GM19351 (cell line): ENCODE measurements at regions not wholly inside any gene's neighbourhood (a gene's known extent, or its start where the extent isn't known, plus 50 kb on each side); places are given as distances from the start of the nearest gene placed in this dataset.

Experiments
- ATAC-seq: cut with Tn5 transposase; IDR thresholded peaks from one replicate; pipeline ENCODE4 v1.9.1; 2021; ENCODE audit warnings: mild to moderate bottlenecking, moderate library complexity; ENCODE audit not compliant: unreplicated experiment

DNA sequence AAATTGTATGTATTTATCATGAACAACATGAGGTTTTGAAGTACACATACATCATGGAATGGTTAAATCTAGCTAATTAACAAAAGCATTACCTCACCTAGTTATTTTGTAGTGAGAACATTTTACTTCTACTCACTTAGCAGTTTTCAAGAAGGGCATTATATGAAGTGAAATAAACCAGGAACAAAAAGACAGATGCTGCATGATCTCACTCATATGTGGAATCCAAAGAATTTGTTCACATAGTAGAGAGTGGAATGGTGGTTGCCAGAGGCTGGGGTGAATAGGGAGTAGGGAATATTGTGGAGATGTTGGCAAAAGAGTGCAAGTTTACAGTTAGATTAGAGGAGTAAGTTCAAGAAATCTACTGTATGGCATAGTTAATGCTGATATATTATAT, 292.0 kb downstream of the ASXL3 start:
- no peak for ATAC-seq

DNA sequence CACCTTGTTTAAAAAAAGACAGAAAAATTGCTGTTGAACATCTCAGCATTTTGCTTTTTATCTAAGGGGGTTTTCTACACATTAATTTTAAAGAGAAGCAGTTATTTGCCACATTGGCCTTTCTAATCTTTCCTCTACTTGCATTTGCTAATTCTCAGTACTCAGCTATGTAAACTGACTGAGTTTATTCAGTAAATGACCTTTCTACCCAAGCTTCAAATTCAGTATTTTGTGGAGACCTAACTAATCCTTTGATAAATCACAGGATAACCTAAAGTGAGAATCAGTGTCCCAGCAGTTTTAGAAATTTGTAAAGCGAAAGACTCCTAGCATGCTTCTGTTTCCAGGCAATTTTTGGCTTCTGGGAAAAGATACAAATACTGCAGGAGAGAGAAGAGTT, 288.4 kb downstream of the ASXL3 start:
- ATAC-seq: no peak

DNA sequence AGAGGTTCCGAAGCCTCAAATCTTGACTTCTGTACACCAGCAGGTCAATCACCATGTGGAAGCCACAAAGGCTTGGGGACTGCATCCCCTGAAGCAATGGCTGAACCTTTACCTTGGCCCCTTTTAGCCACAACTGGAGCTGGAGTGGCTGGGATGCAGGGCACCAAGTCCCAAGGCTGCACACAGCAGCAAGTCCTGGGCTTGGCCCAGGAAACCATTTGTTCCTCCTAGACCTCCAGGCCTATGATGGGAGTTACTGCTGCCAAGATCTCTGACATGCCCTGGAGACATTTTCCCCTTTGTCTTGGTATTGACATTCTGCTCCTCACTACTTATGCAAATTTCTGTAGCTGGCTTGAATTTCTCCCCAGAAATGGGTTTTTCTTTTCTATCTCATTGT, 285.9 kb downstream of the ASXL3 start:
- no peak for ATAC-seq

DNA sequence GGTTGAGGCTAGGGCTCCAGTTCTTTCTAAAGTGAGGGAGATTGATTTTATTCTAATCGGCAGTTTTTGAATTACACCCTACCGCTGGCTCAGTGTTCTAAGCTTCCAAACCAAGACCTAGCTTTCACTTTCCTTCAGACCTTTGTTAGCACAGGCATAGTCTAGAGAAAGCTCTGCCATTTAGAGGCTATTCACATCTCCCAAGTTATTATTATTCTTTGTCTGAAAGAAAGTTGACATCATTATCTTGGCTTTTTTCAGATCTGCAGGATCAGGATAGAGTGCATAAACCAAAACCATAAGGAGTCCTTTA, 276.8 kb downstream of the ASXL3 start:
- no peak for ATAC-seq

DNA sequence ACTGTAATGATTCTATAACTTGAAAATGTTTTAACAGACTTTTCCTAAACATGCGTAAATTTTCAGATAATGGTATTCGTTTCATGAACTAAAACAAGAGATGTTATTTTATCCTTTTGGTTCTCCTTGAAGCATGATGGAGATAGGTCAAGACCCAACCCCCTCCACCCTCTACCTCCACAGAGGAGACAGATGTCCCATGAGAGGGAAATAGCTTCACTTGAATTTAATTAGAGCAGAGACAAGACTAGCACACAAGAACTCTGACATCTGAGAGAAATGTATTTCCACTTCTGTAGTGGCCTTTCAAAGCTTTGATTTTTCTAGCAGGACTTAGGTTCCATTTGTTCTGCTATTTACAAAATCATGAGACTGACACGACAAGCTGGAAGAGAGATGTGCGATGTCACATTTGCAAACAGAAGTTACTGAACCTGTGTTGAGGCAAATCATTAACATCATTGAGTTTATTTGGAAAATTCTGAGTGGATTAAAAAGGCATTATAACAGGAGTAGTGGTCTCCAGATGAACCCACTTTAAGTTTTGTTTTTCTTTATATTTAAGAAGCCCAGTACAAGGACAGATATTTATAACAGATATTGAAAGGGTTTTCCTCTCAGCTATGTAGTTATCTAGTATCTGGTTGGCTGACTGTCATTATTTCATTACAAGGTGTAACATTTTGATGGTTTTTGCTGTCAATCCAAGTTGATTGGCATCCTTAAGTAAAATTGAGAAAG, 276.2 kb downstream of the ASXL3 start:
- ATAC-seq: no peak

DNA sequence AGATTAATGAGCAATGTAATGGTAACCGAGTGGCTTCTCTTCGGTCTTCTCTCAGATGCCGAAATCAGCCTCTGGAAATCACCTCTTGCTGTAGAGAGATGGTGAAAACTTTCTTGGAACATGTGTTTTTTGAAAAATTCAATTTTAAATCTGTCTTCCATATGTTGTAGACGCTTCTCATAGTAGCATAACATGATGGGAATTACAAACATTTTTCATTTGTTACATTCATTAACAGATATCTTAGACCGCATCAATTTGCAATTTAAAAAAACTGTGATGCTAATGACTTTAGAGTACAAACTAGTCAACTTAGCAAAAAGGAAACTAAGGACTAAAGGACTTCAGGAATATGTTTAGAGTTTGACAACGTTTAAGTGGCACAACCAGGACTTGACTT, 275.2 kb downstream of the ASXL3 start:
- ATAC-seq: no peak

DNA sequence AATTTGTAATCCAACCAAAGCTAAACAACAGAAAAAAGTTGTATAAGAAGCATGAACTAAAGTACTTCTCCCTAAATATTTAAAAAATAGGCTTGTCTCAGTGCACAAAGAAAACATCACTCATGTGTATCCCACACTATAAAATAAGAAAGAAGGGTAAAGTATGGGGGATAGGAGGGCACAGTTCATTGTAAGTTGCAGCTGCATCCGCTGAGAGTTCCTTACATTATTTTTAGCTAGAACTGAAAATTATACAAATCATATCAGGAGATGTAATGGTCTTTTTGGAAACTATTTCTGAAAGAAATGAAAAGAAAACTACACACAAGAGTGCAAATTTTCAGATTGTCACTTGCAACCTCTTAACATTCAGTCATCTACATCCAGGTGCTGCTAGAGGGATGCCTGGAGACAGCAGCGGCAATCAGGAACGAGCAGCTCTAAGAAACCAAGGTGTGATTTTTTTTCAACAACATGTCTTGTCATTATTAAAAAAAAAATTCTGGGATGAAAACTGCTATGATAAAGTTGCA, 273.6 kb downstream of the ASXL3 start:
- no peak for ATAC-seq

DNA sequence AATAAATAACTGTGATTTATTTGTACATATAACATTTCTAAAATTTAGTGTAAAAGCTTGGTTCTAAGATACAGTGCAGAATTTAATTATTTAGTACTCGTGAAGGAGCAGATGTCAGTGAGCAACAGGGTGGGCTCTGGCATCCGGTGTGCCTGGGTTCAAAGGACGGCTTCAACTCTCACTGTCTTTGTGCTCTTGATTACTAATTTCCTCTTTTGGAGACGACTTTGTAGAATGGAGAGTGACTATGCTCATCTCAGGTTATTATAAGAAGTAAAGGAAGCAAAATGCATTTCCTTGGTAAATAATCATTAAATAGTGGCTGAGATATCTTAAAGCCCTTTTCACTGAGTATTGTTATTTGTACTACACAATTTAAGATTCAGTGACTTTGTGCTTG, 271.7 kb downstream of the ASXL3 start:
- no peak for ATAC-seq

DNA sequence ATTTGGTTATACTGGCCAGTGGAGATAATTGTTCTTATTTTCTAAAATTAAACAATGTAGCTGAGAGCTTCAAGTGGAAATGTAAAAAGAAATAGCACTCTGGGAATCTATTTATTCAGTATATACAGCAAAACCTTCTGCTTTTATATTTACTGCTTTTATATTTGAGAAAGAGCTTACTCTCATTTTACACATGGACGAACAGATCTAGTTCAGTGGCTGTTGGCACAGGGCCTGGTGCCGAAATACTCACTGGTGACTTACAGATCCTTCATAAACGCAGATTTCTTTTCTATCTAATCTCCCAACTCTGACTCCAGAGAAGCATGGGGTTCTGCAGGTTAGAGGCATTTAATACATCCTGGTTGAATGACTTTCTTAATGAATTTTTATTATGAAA, 266.2 kb downstream of the ASXL3 start:
- ATAC-seq: no peak

DNA sequence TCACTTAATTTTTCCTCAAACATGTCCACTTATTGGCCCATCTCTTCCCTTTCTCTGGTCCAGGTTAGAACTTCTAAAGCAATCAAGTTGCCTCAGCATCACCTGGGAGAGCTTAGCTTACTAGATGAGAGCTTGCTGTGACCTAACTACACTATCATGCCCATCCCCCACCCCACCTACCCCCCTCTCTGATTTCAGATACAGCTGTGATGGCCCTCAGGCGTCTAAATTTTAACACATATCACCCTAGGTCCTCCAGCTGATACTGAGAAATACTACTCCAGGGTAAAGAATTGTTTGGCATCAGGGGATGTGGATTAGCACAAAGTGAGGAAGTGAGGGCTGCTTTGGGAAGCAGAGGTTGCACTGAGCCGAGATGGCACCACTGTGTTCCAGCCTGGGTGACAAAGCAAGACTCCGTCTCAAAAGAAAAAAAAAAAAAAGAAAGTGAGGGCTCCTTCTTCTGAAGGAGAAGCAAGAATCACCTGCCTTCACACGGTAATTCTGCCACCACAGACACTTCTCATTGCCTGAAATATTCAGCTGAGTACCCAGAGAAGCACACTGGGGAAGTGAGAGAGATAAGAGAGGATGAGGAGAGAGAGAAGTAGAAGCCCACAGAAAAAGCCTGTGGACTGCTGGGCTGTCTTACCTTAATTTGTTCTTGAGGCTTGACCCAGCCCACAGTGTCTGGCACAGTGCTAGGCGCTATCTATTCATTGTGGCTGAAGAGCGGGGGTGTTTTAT, 263.4 kb downstream of the ASXL3 start:
- ATAC-seq: no peak

DNA sequence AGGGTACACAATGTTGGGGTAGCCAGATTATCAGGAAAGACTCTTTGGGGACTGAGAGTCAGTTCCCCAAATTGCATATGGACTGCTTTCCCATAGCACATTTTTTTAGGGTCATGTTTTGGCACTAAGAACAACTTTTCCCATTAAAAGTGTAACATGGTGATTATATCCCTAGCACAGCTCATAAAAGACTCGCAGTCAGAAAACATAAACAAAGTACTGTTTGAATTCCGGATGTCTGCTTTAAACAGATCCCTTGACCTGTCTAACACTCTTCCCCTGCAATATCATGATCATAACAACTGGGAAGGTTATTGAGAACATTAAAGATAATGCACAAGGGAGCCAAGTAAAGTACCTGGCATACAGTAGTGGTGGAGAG, 262.2 kb downstream of the ASXL3 start:
- no peak for ATAC-seq

DNA sequence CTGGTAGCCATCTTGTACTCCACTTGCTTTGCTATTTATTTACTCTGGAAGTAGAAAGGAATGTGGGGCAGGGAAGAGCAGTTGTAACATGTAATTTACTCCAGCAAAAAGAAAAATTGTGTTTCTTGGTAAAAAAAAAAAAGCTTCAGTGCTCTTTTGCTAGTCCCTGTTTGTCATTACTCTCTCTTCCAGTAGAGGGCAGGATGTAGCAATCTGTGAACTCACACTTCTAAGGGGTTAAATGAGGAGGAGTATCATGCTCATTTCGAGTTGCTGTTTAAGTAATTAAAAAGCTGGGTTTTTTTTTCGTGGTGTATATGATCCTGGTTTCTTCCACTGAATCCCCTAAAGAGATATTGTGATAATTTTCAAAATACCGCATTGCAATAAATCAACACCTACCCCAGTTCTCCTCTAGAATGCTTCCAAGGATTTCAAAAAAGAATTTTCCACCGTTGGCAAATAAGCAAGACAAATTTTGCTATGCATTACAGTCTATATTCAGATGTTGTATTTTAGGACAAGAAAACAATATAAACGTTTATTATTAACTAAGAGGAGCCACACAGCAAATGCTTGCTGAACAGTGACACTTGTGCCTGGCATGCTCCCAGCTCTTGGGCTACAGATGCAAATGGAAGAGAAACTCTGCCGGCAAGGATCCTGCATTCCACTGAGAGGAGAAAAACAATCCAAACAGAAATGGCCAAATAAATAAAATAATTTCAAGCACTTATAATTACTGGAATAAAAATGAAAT, 261.6 kb downstream of the ASXL3 start:
- peak; percentile 84 for ATAC-seq

DNA sequence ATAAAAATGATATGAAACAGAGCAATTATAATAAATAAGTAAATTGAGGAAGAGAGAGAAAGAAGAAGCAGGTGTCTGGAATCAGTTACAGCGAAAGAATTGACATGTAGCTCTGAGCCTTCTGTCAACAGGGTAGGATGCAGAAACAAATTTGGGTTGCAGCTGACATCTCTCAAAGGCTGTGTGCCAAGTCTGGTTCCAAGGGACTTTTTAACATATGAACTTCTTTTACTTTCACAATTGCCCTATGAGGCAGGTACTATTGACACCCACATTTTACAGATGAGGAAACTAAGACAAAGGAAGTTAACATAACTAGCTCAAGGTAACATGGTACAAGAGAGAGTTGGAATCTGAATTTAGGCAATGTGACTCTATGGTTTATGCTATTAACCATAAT, 260.0 kb downstream of the ASXL3 start:
- no peak for ATAC-seq

DNA sequence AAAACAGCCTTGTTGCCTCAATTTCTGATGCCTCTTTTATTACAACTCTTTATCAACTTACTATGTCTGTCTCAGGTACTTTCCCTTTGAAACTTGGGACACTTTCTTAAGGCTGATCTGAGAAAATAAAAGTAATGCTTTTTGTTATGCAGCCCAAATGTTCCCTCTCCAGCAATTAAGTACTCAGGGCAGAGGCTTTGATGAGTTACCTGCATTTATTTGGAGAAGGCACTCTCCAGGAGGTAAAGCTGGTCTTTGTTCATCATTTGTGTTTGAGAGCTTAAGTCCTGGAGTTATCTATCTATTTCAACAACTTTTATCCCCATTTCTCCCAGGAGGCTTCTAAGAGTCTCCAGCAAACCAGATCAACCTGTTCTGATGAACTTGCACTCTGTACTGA, 259.2 kb downstream of the ASXL3 start:
- ATAC-seq: no peak

DNA sequence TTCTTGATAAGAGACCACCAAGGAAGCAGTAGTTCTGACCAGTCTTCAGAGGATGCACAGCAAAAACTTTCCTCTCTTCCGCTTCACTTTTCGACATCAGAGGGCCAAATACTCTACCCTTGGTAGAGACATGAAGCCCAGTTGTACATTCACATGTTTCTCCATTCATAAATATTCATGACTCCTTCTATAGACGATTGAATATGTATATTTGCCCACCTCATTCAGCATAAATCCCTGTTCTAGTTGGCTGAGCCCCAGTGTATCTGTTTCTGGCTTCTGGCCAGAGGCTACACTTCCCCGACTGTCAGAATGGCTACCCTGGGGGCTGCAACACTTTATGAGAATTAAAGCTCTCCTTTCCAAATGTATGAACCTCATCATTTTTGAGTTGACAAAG, 258.5 kb downstream of the ASXL3 start:
- no peak for ATAC-seq

DNA sequence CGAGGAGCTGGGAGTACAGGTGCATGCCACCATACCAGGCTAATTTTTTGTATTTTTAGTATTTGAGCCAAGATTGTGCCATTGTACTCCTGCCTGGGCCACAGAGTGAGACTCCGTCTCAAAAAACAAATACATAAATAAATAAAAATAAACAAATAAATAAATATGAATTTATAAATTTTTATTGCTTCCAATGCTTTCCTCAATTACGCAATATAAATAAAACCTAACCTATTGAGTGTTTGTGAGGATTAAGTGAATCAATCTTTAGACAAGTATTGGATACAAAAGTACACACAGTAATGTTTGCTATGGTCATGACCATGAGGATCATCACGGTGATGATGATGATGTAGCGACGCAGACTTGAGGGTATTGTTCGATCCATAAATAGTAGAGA, 257.4 kb downstream of the ASXL3 start:
- no peak for ATAC-seq

DNA sequence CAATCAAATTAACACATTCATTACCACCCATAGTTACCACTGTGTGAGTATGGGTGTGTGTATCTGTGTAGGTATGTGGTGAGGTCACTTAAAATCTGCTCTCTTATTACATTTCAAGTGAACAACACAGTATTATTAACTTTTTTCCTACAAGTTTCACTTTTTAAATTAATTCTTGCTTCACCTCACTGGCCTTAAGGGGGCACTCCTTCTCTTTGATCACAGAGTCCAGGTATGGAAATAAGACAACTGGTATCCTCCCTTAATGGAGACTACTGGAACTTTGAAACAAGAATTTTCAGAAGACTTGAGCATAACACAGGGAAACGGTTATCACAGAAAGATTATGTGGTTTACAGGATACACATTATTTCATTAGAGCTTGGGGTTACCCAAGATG, 255.8 kb downstream of the ASXL3 start:
- no peak for ATAC-seq

DNA sequence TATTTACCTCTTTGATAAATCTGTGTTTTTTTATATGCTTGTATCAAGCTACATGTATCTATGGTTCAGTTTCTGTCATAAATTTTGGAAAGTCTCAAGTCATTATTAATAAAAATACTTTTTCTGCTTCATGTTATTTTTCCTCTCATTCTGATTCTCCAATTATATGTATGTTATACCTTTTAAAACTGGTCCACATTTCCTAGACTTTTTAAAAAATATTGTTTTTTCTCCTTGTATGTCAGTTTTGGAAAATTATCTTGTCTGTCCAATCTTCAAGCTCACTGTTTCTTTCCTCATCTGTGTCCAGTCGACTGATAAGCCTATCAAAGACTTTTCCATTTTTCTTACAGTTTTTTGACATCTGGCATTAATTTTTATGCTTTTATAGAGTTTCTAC, 253.4 kb downstream of the ASXL3 start:
- no peak for ATAC-seq

DNA sequence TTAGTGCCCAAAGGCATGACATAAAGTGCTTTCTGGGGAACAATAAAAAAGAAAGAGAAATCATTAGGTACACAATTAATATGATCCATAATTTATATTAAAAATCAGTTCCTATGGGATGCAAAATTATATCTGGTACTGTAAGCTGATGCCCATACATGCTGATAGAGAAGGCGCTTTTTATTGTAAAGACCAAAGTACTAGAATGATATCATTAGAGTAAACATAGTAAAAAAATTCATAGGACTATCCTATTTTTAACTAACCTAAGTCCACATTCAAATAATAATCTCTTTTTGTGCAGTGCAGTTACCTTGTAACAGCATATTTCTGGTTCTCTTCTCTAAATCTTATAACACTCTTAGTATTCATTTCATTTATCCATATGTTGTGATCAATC, 252.2 kb downstream of the ASXL3 start:
- no peak for ATAC-seq

DNA sequence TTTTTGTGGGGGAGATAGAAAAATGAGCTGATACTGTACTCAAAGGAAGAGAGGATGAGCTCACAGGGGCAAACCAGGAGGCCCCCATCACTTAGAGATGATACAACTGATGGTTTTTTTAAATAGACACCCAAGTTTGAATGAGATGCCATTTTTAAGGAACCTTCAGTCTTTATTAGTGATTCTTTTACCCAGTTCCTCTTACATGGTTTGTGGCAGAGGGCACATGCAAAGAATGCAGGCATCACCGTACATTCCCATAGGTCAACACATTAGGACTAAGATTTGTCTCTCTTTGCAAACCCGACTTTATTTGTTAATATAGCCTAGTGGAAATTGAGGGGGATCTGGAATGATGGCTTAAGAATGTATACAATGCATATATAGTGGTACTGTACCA, 250.9 kb downstream of the ASXL3 start:
- ATAC-seq: no peak

DNA sequence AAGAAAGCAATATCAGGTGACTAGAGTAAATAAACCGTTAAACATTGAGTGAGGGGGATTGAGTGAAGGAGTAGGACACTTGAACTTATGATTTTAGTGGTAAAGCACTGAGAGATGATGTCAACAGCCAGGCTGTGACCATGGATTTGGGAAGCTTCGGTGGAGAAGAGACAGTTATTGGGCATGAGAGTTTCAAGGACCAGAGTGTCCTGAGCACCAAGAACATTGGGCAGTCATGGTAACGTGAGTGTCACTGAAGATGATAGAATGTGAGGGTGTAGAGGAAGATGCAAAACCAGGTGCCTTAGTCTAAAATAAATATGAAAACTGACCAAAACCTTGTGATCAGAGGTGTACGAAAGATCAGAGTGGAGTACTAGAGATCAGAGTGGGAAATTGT, 248.1 kb downstream of the ASXL3 start:
- no peak for ATAC-seq

DNA sequence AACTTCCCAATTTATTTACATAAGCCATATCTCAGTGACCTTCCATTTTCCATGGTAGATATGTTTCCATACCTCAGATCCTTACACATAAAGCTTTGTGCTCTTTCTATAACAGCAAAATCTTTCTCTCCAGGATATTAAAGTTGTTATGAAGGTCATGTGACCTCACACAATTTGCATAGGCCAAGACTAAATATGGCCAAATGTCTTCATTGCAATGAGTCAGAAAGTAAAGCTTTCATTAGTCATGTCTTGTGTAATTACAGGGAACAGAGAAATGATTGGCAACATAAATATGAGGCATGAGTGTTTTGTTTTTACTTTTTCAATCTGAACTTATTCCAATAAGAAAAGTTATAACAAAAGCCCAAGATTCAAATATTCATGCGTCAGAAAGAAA, 243.5 kb downstream of the ASXL3 start:
- no peak for ATAC-seq
